NCI-H1092 (cell line): ENCODE measurements at regions not wholly inside any gene's neighbourhood (a gene's known extent, or its start where the extent isn't known, plus 50 kb on each side); places are given as distances from the start of the nearest gene placed in this dataset.

ENCODE experiments used
- DNase-seq: peaks from one replicate; lab custom pipeline; 2025; lab: John Stamatoyannopoulos, UW

DNA sequence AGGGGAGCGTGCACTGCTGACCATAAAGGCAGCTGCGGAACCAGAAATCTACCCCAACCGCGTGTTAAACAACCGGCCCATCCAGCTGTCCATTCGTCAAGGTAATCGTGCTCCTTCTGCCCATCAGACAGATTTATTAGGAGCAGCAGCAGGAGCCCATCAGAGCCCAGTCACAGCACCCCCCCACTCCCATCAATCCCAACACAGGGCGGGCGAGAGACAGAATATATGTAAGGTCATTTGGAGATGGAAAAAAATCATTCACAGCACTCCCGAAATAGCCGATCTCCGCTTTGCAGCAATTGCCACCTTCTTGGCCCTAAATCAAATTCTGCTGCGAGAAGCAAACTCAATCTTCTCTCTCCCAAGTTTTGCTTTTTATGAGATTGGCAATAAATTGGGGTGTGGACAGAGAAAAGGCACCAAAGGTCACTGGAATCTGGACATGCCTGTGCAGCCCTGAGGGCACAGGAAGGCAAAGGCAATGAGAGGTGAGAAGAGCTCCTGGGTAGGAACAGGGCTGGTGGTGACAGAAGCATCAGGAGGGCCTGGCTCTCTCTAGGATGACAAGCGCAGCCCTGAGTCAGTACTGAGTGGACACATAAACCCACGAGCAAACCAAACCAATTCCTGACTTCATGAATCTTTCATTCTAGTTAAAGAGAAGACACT, 145.0 kb upstream of the ZMIZ1 start:
- no peak for DNase-seq

DNA sequence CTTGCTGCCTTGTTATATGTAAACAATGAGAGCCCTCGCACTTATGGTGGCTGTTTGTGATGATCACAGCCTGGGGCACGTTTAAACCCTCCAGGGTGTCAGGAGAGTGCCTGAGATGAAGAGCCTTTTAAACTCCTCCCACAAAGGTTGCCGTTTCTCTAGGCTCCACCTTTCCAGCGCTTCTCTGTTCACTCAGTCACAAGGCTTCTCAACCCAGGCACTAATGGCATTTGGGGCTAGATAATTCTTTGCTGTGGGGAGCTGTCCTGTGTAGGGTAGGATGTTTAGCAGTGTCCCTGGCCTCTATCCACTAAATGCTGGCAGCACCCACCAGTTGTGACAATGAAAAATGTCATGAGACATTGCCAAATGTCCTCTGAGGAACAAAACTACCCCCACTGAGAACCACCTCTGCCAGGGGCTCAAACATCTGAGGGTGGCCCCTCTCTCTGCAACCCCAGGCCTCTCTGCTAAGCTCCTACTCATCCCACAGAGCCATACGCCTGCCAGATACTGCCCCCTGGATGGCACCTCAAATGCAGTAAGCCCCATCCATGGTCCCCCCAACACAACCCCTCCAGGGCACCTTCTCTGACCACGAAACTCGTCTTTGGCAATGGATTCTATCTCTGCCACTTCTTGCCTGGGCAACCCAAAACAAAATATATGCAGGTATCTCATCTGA, 144.3 kb upstream of the ZMIZ1 start:
- DNase-seq = no peak

DNA sequence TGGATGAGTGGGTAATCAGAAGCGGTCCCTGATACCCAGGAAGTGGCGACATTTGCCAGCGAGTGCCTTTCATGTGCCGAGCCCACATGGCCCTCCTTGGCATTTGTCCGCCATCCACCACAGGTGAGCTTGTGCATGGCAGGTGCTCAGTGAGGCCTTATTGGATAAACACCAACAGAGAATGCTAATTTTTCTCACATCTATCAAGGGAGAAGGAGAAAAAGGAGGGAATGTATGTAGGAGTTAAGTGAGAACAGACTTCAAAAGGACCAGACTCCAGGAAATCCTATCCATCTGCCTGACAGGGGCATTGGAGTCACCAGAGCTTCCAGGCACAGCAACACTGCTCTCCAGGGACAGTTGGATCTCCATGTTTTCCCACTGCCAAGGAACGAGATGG, 143.5 kb upstream of the ZMIZ1 start:
- DNase-seq = no peak

DNA sequence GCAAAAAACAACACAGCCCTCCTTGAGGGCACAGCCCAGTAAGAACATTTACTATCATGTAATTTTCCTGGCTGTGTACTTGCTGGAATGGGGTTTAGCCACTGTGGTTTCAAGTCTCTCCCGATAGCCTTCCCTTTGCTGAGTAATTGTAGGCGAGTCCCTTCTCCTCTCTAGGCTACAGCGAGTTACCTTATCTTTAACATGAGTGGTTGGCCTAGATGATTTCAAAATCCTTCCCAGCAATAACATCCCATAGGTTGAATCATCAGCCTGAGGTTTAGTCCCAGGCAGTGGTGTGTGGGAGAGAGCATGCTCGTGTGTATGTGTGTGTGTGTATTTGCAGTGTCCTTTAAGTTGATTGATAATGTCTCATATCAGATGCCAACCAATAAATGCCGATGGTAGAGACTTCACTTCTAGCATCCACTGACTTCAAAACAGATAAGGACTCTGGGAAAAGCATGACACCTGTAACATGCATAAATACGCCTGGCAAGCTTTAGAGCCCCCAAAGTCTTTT, 142.9 kb upstream of the ZMIZ1 start:
- DNase-seq = no peak

DNA sequence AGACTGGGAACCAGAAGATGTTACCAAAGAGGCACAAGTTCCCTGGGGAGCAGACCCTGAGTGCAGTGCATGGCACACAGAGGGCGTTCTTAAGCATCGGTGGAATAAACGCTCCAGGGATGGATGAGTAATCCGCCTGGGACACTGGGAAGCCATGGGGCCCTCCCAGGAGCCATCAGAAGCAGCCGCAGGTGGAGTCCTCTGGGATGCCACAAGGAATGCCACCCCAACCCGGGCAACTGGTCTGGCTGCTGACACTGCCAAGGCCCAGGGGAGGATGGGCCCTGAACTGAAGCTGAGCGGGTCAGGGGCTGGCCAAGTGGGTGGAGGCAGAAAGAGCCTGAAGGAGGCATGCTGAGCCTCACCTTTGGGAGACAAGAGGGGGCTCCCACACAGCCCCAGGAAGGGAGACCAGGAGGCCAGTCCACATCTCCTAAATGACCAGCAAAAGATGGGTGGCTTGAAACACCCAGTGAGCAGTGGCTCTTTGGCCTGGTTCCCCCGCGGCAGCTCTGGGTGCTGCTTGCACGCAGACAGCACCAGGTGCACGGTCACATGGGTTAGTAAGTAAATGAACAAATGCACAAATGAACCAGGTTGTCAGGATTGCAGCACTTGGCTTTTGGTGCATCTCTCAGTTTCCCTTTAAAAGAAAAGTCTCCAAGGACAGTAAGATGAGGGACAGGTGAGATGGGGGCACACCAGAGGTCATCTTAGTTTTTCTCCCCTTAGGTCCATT, 141.3 kb upstream of the ZMIZ1 start:
- no peak for DNase-seq

DNA sequence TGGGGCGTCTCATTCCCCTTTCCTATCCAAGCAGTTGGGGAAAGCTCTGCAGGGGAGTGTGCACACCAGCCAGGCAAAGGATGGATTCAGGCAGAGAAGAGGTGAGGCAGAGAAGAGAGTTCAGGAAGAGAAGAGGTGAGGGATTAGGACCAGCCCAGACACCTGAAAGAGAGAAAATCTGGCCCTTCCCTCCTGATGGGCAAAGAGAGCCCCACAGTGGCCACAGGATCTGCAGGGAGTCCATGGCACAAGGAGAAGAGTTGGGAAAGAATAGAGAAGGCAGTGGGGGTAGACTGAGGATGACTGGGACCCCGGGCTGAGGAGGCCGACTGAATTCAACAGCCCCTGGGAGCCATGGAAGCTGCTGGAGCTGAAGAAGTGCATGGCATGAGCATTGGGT, 140.4 kb upstream of the ZMIZ1 start:
- DNase-seq = no peak

DNA sequence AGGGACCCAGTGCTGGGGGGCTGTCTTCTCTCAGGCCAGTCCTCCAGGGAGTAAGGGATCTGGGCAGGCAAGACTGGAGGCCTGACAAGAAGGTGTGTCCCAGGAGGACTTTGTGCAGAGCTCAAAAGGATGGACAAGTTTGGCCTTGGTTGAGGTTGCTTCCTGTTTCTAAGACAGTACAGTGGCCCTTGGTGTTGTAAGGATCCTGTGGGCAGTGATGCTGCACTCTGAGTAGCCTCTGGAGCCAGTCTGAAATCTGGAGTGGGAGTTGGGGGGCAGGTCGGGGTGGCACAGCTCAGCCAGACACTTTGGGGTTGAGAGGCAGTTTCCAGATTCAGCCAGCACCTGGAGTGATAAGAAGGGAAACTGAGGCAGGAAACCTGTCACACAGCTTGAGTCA, 139.2 kb upstream of the ZMIZ1 start:
- no peak for DNase-seq

DNA sequence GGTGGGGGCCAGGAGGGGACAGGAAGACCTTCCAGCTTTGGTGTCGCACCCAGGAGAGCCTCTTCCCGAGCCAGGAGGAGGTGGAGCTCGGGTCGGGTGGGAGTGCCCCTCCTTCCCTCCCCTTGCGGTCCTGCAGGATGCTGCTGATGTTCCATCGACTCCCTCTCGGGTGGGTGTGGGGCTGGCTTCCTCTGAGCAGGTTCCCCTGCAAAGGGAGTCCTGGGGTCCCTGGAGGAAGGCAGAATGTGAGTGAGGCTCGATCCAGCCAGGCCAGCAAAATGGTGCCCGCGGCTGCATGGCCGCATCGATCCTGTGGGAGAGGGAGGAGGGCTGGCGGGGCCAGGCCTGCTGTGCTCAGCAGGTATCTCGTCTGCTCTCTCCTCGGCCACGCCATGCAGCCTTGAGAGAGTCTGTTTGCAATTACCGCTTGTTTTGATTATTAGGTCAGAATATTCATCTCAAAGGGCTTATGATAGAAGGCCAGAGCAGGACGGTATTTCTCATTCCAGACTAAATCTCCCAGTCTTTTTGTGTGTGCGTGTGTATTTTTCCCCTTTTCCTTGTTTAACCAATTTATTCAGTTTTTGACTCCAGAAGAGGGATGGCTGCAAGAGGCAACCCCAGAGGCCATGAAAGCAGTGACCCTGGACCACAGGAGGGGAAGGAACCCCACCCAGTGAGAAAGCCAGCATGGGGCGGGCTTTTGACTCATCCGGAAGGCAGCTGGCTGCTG, 137.3 kb upstream of the ZMIZ1 start:
- no peak for DNase-seq

DNA sequence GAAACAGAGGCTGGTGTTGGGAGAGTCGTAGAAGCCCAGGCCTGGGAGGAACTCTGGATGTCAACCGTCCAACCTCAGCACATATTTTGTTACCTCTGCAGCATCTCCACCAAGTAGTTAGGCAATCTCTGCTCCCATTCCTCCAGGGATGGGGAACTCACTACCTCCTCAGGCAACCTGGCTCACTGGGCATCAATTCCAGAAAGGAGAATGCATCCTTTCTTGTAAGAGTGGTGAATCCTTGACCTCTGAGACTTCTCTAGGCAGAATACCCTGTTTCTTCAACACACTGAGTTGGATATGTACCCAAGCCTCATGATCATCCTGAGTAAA, 136.7 kb upstream of the ZMIZ1 start:
- DNase-seq = no peak

DNA sequence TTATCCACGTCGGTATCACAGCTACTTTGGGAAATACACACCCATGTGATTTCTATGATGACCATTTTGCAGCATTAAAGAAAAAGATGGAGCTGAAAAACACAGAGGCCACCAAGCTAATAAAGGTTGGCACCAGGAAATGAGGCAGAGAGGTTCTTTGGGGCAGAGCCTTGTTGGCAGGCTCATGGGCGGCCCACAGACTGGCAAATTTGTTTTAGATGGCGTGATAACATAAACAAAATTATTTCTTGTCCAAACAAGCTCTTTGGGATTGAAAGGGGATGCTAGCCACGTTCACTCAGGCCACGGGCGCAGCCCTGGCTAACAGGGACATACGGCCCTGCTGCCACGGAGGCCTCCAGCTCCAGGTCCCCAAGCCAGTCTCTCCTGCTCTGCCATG, 135.9 kb upstream of the ZMIZ1 start:
- DNase-seq = no peak

DNA sequence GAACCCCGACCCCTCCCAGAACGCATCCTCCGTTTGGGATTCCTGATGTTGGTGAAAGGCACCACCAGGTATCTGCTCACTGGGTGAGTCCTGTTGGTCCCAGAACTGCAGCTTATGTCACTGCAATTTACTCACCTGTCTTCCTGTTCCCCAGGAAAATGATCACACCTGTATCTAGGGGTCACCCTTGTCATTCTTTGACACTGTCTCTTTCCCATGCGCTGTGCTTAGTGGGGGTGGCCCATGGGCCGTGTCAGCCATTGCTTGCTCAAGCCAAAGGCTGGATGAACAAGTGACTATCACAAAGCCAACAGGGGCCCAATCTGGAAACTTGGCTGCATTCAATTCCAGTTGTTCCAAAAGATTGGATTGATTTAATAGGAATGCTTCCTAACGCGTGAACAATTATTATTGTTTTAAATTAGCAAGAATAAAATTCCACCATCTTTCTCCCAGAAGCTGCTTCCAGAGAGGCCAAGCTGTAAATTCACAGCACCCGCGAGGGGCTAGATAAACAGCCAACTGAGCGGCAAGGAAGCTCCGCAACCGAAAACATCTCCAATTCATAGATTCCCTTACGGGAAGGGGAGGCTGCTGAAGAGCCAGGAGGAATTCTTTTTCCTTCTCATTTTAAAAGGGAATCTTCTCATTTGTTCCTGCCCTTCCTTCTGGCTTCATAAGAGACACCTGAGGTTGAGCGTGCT, 134.8 kb upstream of the ZMIZ1 start:
- no peak for DNase-seq

DNA sequence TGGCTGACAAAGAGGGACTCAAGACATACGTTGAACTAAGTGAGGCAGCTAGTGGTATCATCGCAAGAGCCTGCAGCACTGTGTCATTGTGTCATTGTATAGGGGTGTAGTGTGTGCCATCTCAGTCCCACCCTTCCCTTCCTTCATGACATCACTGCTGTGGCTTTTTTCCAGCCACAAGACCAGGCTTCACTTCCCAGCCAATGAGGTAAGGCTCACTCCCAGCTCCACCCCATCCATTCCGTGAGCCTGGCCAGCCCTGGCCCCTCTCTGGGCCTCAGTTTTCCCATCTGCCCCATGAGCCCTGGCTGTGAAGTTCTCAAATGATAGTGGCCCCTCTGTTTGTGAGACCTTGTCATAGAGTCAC, 134.3 kb upstream of the ZMIZ1 start:
- DNase-seq = no peak

DNA sequence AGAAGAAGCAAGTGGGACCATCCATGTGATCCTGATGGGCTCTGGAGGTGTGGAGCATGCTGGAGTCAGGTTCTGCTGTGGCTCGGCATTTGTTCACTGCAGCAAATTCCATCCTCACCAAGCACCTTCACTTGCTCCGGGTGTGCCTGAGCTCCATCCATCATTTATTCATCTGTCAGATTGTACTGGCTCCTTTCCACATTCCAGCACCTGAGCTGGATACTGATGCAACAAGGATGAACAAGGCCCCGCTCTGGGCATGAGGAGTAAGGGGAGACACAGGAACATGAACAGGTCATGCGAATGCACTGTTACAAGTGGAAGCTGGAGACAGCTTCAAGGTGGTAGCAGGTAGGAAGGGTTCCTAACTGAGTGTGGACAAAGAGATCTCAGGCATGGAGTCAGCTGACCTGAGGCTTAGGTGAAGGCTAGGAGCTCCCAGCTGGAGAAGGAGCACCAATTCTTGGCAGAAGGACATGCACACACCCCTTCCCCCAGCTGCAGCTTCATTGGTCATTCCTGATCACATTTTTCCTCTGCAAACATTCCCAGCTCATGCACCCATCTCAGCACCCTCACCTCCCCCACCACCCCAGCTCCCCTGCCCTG, 133.7 kb upstream of the ZMIZ1 start:
- no peak for DNase-seq

DNA sequence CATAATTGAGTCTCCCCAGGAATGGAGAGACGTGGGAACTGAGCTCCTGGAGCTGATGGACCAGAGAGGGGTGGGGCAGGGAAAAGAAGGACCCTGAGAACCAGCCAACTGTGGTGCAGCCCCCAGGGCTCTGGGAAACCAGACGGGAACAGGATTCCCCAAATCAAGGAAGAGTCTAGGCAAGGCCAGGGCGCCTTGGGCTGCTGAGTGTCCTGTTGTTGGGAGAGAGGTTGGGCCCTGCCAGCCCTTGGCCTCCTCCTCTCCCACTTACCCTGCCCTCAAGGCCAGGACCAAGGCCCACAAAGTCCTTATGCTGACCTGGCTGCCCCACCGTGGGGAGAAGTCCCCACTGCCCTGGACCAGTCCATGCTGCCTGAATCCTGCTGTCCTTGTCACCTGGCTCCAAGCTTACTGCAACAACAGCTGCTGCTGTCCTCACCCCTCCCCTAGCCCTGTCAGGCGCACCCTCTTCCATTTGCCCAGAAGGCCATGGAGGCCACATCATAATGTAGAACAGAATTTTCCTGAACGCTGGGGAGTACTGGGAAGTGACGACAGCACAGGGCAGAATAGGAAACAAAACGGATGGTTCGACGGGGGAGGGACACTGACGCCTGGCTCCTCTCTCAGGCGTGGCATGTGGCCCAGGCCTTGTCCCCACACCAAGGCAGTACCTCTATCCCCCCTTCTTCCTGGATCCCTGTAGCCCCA, 132.9 kb upstream of the ZMIZ1 start:
- DNase-seq = no peak

DNA sequence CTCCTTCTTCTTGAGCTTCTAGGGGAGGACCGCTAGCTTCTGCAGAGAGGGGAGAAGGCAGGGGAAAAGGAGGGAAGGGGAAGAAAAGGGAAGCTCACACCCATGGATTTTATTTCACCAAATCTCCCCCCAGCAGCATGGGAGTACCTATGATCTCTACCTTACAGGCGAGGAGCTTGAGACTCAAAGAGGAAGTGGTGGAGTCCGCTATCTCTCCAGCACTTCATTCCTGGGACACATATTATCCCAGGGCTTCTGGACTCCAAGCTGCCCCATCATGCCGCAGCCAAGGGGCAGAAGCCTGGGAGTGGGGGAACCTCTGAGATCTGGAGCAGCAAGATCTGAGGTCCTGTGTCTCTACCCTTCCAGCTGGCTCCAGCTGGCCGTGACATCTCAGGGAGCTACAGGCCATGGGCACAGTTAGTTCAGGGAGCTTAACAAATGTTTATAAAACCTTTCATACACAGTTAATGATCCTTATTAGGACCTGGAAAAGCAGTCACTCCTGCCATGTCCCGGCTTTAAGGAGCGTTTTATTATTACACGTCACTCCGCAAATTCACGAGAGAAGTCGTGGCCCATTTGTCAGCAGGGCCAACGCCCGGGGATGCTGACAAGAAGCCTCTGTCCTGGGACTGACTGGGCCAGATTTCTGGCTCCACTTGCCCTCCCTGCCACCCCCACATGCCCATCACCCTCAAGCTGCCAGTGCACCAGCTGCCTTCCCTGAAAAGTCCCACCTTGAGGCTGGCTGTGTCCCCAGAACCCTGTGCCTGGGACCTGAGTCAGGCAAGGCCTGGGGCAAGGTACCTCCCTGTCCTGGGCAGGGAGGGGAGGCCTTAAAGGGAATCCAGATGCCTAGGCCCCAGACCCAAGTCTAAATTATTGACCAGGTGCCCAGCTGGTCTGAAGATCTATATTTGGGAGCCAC, 132.1 kb upstream of the ZMIZ1 start:
- no peak for DNase-seq

DNA sequence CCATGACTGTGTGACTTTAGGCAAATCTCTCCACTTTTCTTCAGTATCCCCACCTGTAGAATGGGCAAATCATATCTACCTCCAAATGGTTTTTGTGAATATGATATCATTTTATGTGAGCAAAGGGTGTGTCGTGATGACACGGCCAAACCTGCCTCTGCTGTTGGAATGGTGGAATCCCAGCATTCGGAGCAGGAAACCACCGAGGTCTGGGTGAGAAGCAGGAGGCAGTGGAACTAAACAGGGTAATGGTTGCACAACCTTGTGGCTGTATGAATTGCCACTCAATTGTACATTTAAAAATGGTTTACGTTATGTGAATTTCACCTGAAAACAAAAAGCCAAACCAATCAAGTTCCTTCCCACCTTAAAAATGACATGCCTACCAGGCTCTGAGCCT, 131.4 kb upstream of the ZMIZ1 start:
- no peak for DNase-seq

DNA sequence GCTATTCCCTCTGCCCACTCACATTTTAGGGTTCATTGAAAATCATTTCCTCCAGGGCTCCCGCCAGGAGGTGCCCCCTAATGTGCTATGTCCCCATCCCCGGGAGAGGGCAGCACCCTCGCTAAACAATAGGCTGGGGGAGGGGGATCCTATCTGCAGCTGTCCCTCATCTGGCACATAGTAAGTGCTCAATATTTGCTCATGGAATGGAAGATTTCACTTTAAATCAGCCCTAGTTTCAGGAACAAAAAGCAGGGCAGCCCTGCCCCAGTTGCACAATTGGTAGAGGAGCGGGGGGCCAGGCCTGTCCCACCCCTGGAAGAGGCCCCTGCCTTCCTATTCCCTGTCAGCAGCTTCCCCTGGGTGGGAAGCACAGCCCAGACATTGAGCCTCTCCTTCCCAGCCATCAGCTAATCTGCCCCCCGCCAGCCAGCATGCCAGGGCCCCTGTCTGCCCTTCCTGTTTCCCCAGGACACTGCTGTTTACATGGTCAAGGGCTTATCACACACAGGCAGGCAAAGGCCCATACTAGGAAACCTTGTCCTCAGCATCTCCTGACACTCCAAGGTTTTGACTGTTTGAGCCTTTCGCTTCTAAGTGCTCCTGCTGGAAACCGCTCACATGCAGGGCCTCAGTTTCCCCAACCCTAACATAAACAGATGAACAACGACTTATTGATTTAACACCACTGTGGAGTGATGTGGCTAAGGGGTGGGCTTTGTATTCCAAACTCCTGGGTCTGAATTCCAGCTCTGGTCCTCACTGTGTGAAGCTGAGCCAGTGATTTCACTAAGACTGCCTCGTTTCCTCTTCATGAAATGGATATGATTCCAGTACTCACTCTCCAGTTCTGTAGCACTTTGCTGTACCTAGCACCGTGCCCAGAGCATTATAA, 130.7 kb upstream of the ZMIZ1 start:
- DNase-seq = no peak
